Activated B cell treated with CpG ODN at 0.5 μM for 24 hours (primary cell): ENCODE measurements at regions not wholly inside any gene's neighbourhood (a gene's known extent, or its start where the extent isn't known, plus 50 kb on each side); places are given as distances from the start of the nearest gene placed in this dataset.

Source experiments
- ATAC-seq: fragments of 200-7000 bp; cut with Tn5 transposase; one replicate; pipeline ENCODE4 v1.10.0; 2021; ENCODE audit warnings: low read depth, mild to moderate bottlenecking, moderate library complexity
- CTCF ChIA-PET: fragments of 350-600 bp; sonication (Branson Sonifier 250); formaldehyde crosslinking; loops from one replicate; lab custom pipeline; 2021; ENCODE audit warnings: antibody characterized with exemption; lab: Charles Lee
- POLR2A ChIA-PET: fragments of 350-600 bp; sonication (Branson Sonifier 250); formaldehyde crosslinking; loops from one replicate; lab custom pipeline; 2021; ENCODE audit warnings: antibody characterized with exemption; lab: Charles Lee
- DNase-seq: peaks from one replicate; pipeline ENCODE4 v3.0.0; 2022
- H3K27ac Mint-ChIP-seq: one replicate; pipeline ENCODE4 v1.8.0; 2020; ENCODE audit warnings: mixed read lengths
- H3K27me3 Mint-ChIP-seq: one replicate; pipeline ENCODE4 v1.8.0; 2021; ENCODE audit warnings: mixed read lengths
- H3K36me3 Mint-ChIP-seq: one replicate; pipeline ENCODE4 v1.8.0; 2021; ENCODE audit warnings: low read depth, mixed read lengths
- H3K4me1 Mint-ChIP-seq: one replicate; pipeline ENCODE4 v1.8.0; 2021; ENCODE audit warnings: mixed read lengths
- H3K4me3 Mint-ChIP-seq: one replicate; pipeline ENCODE4 v1.8.0; 2020; ENCODE audit warnings: mild to moderate bottlenecking, mixed read lengths
- H3K9me3 Mint-ChIP-seq: one replicate; pipeline ENCODE4 v1.8.0; 2020; ENCODE audit warnings: mixed read lengths
- CTCF ChIP-seq: fragments of 200-600 bp; IDR thresholded peaks from one replicate; pipeline ENCODE4 v1.8.0; 2022; ENCODE audit warnings: antibody characterized with exemption, mild to moderate bottlenecking
- intact Hi-C: fragments of 100-400 bp; cut with micrococcal nuclease; formaldehyde crosslinking; loops from one replicate; pipeline ENCODE4 v1.15.1; 2024

- no peak for TF ChIP-seq CTCF
- ChIA-PET CTCF (no interaction called here), POLR2A (no interaction called here)
- Mint-ChIP-seq H3K9me3 (no peaks in the 10 kb centered on the region), H3K4me1 (no peaks in the 10 kb centered on the region), H3K27ac (no peak overlapping the region), H3K27me3 (no peaks in the 10 kb centered on the region), H3K4me3 (no peak overlapping the region), H3K36me3 (no peaks in the 10 kb centered on the region)
- intact Hi-C loops = no loop called here
- ATAC-seq (no peak), DNase-seq (no peak)
These were observed 447.5 kb upstream of the KIRREL3 start for GRCh38 chr11:127448101-127448500.

- H3K4me3 Mint-ChIP-seq = no peak overlapping the region
- H3K27ac Mint-ChIP-seq = no peak overlapping the region
- no peak for TF ChIP-seq CTCF
- H3K9me3 Mint-ChIP-seq = no peaks in the 10 kb centered on the region
- DNase-seq = no peak
- H3K27me3 Mint-ChIP-seq = no peaks in the 10 kb centered on the region
- ATAC-seq = no peak
- H3K36me3 Mint-ChIP-seq = no peaks in the 10 kb centered on the region
- CTCF ChIA-PET = no interaction called here
- POLR2A ChIA-PET = no interaction called here
- no peaks in the 10 kb centered on the region for H3K4me1 Mint-ChIP-seq
- intact Hi-C loops = no loop called here
These were observed 444.9 kb upstream of the KIRREL3 start for GRCh38 chr11:127445476-127445875.

GRCh38 chr11:127443297-127443696, 442.7 kb upstream of the KIRREL3 start:
- POLR2A ChIA-PET = no interaction called here
- intact Hi-C loops = no loop called here
- TF ChIP-seq CTCF = no peak
- Mint-ChIP-seq H3K4me3 (no peak overlapping the region), H3K36me3 (no peaks in the 10 kb centered on the region), H3K9me3 (no peaks in the 10 kb centered on the region), H3K27me3 (no peaks in the 10 kb centered on the region), H3K27ac (no peak overlapping the region), H3K4me1 (no peaks in the 10 kb centered on the region)
- DNase-seq (no peak), ATAC-seq (no peak)
- CTCF ChIA-PET = no interaction called here

GRCh38 chr11:127440616-127441015, 440.0 kb upstream of the KIRREL3 start:
- H3K36me3 Mint-ChIP-seq = no peaks in the 10 kb centered on the region
- ChIA-PET POLR2A (no interaction called here), CTCF (no interaction called here)
- no peaks in the 10 kb centered on the region for H3K4me1 Mint-ChIP-seq
- H3K9me3 Mint-ChIP-seq = no peaks in the 10 kb centered on the region
- TF ChIP-seq CTCF = no peak
- DNase-seq (no peak), ATAC-seq (no peak)
- H3K4me3 Mint-ChIP-seq = no peak overlapping the region
- no peaks in the 10 kb centered on the region for H3K27me3 Mint-ChIP-seq
- intact Hi-C loops = no loop called here
- H3K27ac Mint-ChIP-seq = no peak overlapping the region

- DNase-seq (no peak), ATAC-seq (no peak)
- Mint-ChIP-seq H3K4me3 (no peak overlapping the region), H3K9me3 (no peaks in the 10 kb centered on the region), H3K36me3 (no peaks in the 10 kb centered on the region), H3K27ac (no peak overlapping the region), H3K27me3 (no peaks in the 10 kb centered on the region), H3K4me1 (no peaks in the 10 kb centered on the region)
- intact Hi-C loops = no loop called here
- CTCF ChIA-PET = no interaction called here
- no peak for TF ChIP-seq CTCF
- POLR2A ChIA-PET = no interaction called here
These were observed 424.7 kb upstream of the KIRREL3 start for GRCh38 chr11:127425281-127425680.
